ENCODE measurements at regions not wholly inside any gene's neighbourhood (a gene's known extent, or its start where the extent isn't known, plus 50 kb on each side); places are given as distances from the start of the nearest gene placed in this dataset.

- no peak overlapping the region for H3K9ac ChIP-seq (ENCODE audit: low read length)
Observed at GRCh38 chr12:68416350-68416749, 84.2 kb upstream of the MDM1 start.

GRCh38 chr12:68416826-68417225, 84.7 kb upstream of the MDM1 start:
- no peaks in the 10 kb centered on the region for H4K20me1 ChIP-seq (ENCODE audit: insufficient read depth, low read depth, low read length)
- no peaks in the 10 kb centered on the region for H3K27me3 ChIP-seq (ENCODE audit: low read length)
- H2AFZ ChIP-seq (ENCODE audit: low read length): no peak overlapping the region
- no peak for DNase-seq
- H3K4me1 ChIP-seq (ENCODE audit: low read length): no peaks in the 10 kb centered on the region
- no peak overlapping the region for H3K27ac ChIP-seq (ENCODE audit: low read length)
- H3K9me2 ChIP-seq (replicated peaks; ENCODE audit: insufficient read depth, low read length): no peaks in the 10 kb centered on the region
- H3K4me2 ChIP-seq (ENCODE audit: low read depth, low read length, poor library complexity, severe bottlenecking): no peak overlapping the region
- H3K36me3 ChIP-seq (ENCODE audit: insufficient read depth, low read length): no peaks in the 10 kb centered on the region
- no peaks in the 10 kb centered on the region for H3K9me3 ChIP-seq (ENCODE audit: low read length)
- no peak overlapping the region for H3K9ac ChIP-seq (ENCODE audit: low read length)
- H3K79me2 ChIP-seq (ENCODE audit: low read length): no peaks in the 10 kb centered on the region
- H3K4me3 ChIP-seq (ENCODE audit: low read length): no peak overlapping the region

More at GRCh38 chr12:68416350-68416749, 84.2 kb upstream of the MDM1 start:
- Histone ChIP-seq H3K27me3 (ENCODE audit: low read length) (no peaks in the 10 kb centered on the region), H3K36me3 (ENCODE audit: insufficient read depth, low read length) (no peaks in the 10 kb centered on the region), H3K79me2 (ENCODE audit: low read length) (no peaks in the 10 kb centered on the region), H3K27ac (ENCODE audit: low read length) (no peak overlapping the region), H3K4me2 (ENCODE audit: low read depth, low read length, poor library complexity, severe bottlenecking) (no peak overlapping the region), H3K9me3 (ENCODE audit: low read length) (no peaks in the 10 kb centered on the region), H2AFZ (ENCODE audit: low read length) (no peak overlapping the region), H4K20me1 (ENCODE audit: insufficient read depth, low read depth, low read length) (no peaks in the 10 kb centered on the region), H3K4me1 (ENCODE audit: low read length) (no peaks in the 10 kb centered on the region), H3K4me3 (ENCODE audit: low read length) (no peak overlapping the region), H3K9me2 (replicated peaks; ENCODE audit: insufficient read depth, low read length) (no peaks in the 10 kb centered on the region)
- no peak for DNase-seq

- H3K4me1 ChIP-seq (ENCODE audit: low read length): no peaks in the 10 kb centered on the region
Observed at GRCh38 chr12:68418137-68418460, 85.9 kb upstream of the MDM1 start.

GRCh38 chr12:68420225-68421010, 88.3 kb upstream of the MDM1 start:
- Histone ChIP-seq H3K9me3 (ENCODE audit: low read length) (no peaks in the 10 kb centered on the region), H3K79me2 (ENCODE audit: low read length) (no peaks in the 10 kb centered on the region), H4K20me1 (ENCODE audit: insufficient read depth, low read depth, low read length) (no peaks in the 10 kb centered on the region), H3K27ac (ENCODE audit: low read length) (no peak overlapping the region), H2AFZ (ENCODE audit: low read length) (no peak overlapping the region), H3K4me2 (ENCODE audit: low read depth, low read length, poor library complexity, severe bottlenecking) (no peak overlapping the region), H3K4me1 (ENCODE audit: low read length) (no peaks in the 10 kb centered on the region), H3K9me2 (replicated peaks; ENCODE audit: insufficient read depth, low read length) (no peaks in the 10 kb centered on the region), H3K4me3 (ENCODE audit: low read length) (no peak overlapping the region), H3K36me3 (ENCODE audit: insufficient read depth, low read length) (no peaks in the 10 kb centered on the region), H3K27me3 (ENCODE audit: low read length) (no peaks in the 10 kb centered on the region), H3K9ac (ENCODE audit: low read length) (no peak overlapping the region)
- no peak for DNase-seq

More at GRCh38 chr12:68418137-68418460, 85.9 kb upstream of the MDM1 start:
- no peaks in the 10 kb centered on the region for H3K27me3 ChIP-seq (ENCODE audit: low read length)
- no peaks in the 10 kb centered on the region for H3K36me3 ChIP-seq (ENCODE audit: insufficient read depth, low read length)
- no peaks in the 10 kb centered on the region for H3K9me2 ChIP-seq (replicated peaks; ENCODE audit: insufficient read depth, low read length)
- H3K4me2 ChIP-seq (ENCODE audit: low read depth, low read length, poor library complexity, severe bottlenecking): no peak overlapping the region
- no peaks in the 10 kb centered on the region for H3K9me3 ChIP-seq (ENCODE audit: low read length)
- H4K20me1 ChIP-seq (ENCODE audit: insufficient read depth, low read depth, low read length): no peaks in the 10 kb centered on the region
- H3K79me2 ChIP-seq (ENCODE audit: low read length): no peaks in the 10 kb centered on the region
- H3K9ac ChIP-seq (ENCODE audit: low read length): no peak overlapping the region
- no peak overlapping the region for H3K27ac ChIP-seq (ENCODE audit: low read length)
- DNase-seq: no peak
- no peak overlapping the region for H3K4me3 ChIP-seq (ENCODE audit: low read length)
- H2AFZ ChIP-seq (ENCODE audit: low read length): no peak overlapping the region

GRCh38 chr12:68422159-68422558, 90.0 kb upstream of the MDM1 start:
- Histone ChIP-seq H3K27me3 (ENCODE audit: low read length) (no peaks in the 10 kb centered on the region), H3K9me2 (replicated peaks; ENCODE audit: insufficient read depth, low read length) (no peaks in the 10 kb centered on the region), H4K20me1 (ENCODE audit: insufficient read depth, low read depth, low read length) (no peaks in the 10 kb centered on the region), H3K4me3 (ENCODE audit: low read length) (no peak overlapping the region), H3K9ac (ENCODE audit: low read length) (no peak overlapping the region), H2AFZ (ENCODE audit: low read length) (no peak overlapping the region), H3K79me2 (ENCODE audit: low read length) (no peaks in the 10 kb centered on the region), H3K36me3 (ENCODE audit: insufficient read depth, low read length) (no peaks in the 10 kb centered on the region), H3K4me1 (ENCODE audit: low read length) (no peaks in the 10 kb centered on the region), H3K27ac (ENCODE audit: low read length) (no peak overlapping the region), H3K4me2 (ENCODE audit: low read depth, low read length, poor library complexity, severe bottlenecking) (no peak overlapping the region), H3K9me3 (ENCODE audit: low read length) (no peaks in the 10 kb centered on the region)
- DNase-seq: no peak

GRCh38 chr12:68422956-68423574, 90.9 kb upstream of the MDM1 start:
- Histone ChIP-seq H3K4me3 (ENCODE audit: low read length) (no peak overlapping the region), H3K9me2 (replicated peaks; ENCODE audit: insufficient read depth, low read length) (no peaks in the 10 kb centered on the region), H3K27ac (ENCODE audit: low read length) (no peak overlapping the region), H3K4me2 (ENCODE audit: low read depth, low read length, poor library complexity, severe bottlenecking) (no peak overlapping the region), H3K9ac (ENCODE audit: low read length) (no peak overlapping the region), H3K27me3 (ENCODE audit: low read length) (no peaks in the 10 kb centered on the region), H3K9me3 (ENCODE audit: low read length) (no peaks in the 10 kb centered on the region), H3K36me3 (ENCODE audit: insufficient read depth, low read length) (no peaks in the 10 kb centered on the region), H3K79me2 (ENCODE audit: low read length) (no peaks in the 10 kb centered on the region), H3K4me1 (ENCODE audit: low read length) (no peaks in the 10 kb centered on the region), H4K20me1 (ENCODE audit: insufficient read depth, low read depth, low read length) (no peaks in the 10 kb centered on the region), H2AFZ (ENCODE audit: low read length) (no peak overlapping the region)
- DNase-seq: no peak

- no peak overlapping the region for H3K27ac ChIP-seq (ENCODE audit: low read length)
- DNase-seq: no peak
- no peaks in the 10 kb centered on the region for H3K9me3 ChIP-seq (ENCODE audit: low read length)
- H3K79me2 ChIP-seq (ENCODE audit: low read length): no peaks in the 10 kb centered on the region
- H3K4me3 ChIP-seq (ENCODE audit: low read length): no peak overlapping the region
- H3K9ac ChIP-seq (ENCODE audit: low read length): no peak overlapping the region
- no peak overlapping the region for H2AFZ ChIP-seq (ENCODE audit: low read length)
- no peak overlapping the region for H3K4me2 ChIP-seq (ENCODE audit: low read depth, low read length, poor library complexity, severe bottlenecking)
- H3K9me2 ChIP-seq (replicated peaks; ENCODE audit: insufficient read depth, low read length): no peaks in the 10 kb centered on the region
- no peaks in the 10 kb centered on the region for H4K20me1 ChIP-seq (ENCODE audit: insufficient read depth, low read depth, low read length)
- no peaks in the 10 kb centered on the region for H3K36me3 ChIP-seq (ENCODE audit: insufficient read depth, low read length)
- no peaks in the 10 kb centered on the region for H3K4me1 ChIP-seq (ENCODE audit: low read length)
- H3K27me3 ChIP-seq (ENCODE audit: low read length): no peaks in the 10 kb centered on the region
Observed at GRCh38 chr12:68425998-68426397, 93.8 kb upstream of the MDM1 start.

GRCh38 chr12:68428211-68428610, 96.0 kb upstream of the MDM1 start:
- no peaks in the 10 kb centered on the region for H3K9me3 ChIP-seq (ENCODE audit: low read length)
- no peaks in the 10 kb centered on the region for H3K36me3 ChIP-seq (ENCODE audit: insufficient read depth, low read length)
- H2AFZ ChIP-seq (ENCODE audit: low read length): no peak overlapping the region
- no peaks in the 10 kb centered on the region for H3K9me2 ChIP-seq (replicated peaks; ENCODE audit: insufficient read depth, low read length)
- H3K4me2 ChIP-seq (ENCODE audit: low read depth, low read length, poor library complexity, severe bottlenecking): no peak overlapping the region
- no peaks in the 10 kb centered on the region for H3K27me3 ChIP-seq (ENCODE audit: low read length)
- no peaks in the 10 kb centered on the region for H3K4me1 ChIP-seq (ENCODE audit: low read length)
- no peak for DNase-seq
- H3K79me2 ChIP-seq (ENCODE audit: low read length): no peaks in the 10 kb centered on the region
- H3K4me3 ChIP-seq (ENCODE audit: low read length): no peak overlapping the region
- no peak overlapping the region for H3K9ac ChIP-seq (ENCODE audit: low read length)
- no peak overlapping the region for H3K27ac ChIP-seq (ENCODE audit: low read length)
- H4K20me1 ChIP-seq (ENCODE audit: insufficient read depth, low read depth, low read length): no peaks in the 10 kb centered on the region
